Trophoblast cell (in vitro differentiated cells and primary cell): ENCODE measurements at regions not wholly inside any gene's neighbourhood (a gene's known extent, or its start where the extent isn't known, plus 50 kb on each side); places are given as distances from the start of the nearest gene placed in this dataset.

Experiments used
- DNase-seq, 2 donors: peaks; one replicate each; pipeline ENCODE4 v3.0.0-alpha.2; 2016
- H2AFZ ChIP-seq: 2 replicates; pipeline ENCODE4 v1.6.1; 2013; ENCODE audit warnings: low read length, moderate library complexity, mild to moderate bottlenecking; ENCODE audit not compliant: insufficient read depth, poor library complexity
- H2AK5ac ChIP-seq: 2 replicates; pipeline ENCODE4 v1.6.1; 2013; ENCODE audit warnings: mild to moderate bottlenecking, low read length
- H2BK120ac ChIP-seq: 2 replicates; pipeline ENCODE4 v1.6.1; 2013; ENCODE audit warnings: low read length, mild to moderate bottlenecking, moderate library complexity; ENCODE audit not compliant: insufficient read depth, poor library complexity
- H2BK12ac ChIP-seq: 2 replicates; pipeline ENCODE4 v1.6.1; 2013; ENCODE audit warnings: mild to moderate bottlenecking, low read length, moderate library complexity
- H2BK5ac ChIP-seq: 2 replicates; pipeline ENCODE4 v1.6.1; 2013; ENCODE audit warnings: low read length, low read depth, moderate library complexity, mild to moderate bottlenecking; ENCODE audit not compliant: poor library complexity
- H3K14ac ChIP-seq: 2 replicates; pipeline ENCODE4 v1.6.1; 2013; ENCODE audit warnings: mild to moderate bottlenecking, low read length
- H3K18ac ChIP-seq: 2 replicates; pipeline ENCODE4 v1.6.1; 2013; ENCODE audit warnings: mild to moderate bottlenecking, low read length
- H3K23ac ChIP-seq: 2 replicates; pipeline ENCODE4 v1.6.1; 2013; ENCODE audit warnings: low read length
- H3K27ac ChIP-seq: 2 replicates; pipeline ENCODE4 v1.5.1; 2013; ENCODE audit warnings: low read depth, mild to moderate bottlenecking, inconsistent platforms, low read length, moderate library complexity
- H3K27me3 ChIP-seq: 2 replicates; pipeline ENCODE4 v1.6.1; 2013; ENCODE audit warnings: inconsistent platforms, mild to moderate bottlenecking, low read length, moderate library complexity; ENCODE audit not compliant: insufficient read depth
- H3K36me3 ChIP-seq, 2 experiments: 1 replicate in 1 of 2; 2 replicates in 1 of 2; pipeline ENCODE4 v1.6.1; 2013; ENCODE audit warnings: low read length in 2 of 2, mild to moderate bottlenecking in 2 of 2, moderate library complexity in 1 of 2; ENCODE audit not compliant: insufficient read depth in 2 of 2, control insufficient read depth in 1 of 2
- H3K4ac ChIP-seq: 2 replicates; pipeline ENCODE4 v1.6.1; 2013; ENCODE audit warnings: low read depth, mild to moderate bottlenecking, low read length, moderate library complexity
- H3K4me1 ChIP-seq, 2 experiments: 1 replicate in 1 of 2; 2 replicates in 1 of 2; pipeline ENCODE4 v1.6.1; 2013; ENCODE audit warnings: low read length in 2 of 2, mild to moderate bottlenecking in 2 of 2, moderate library complexity in 1 of 2; ENCODE audit not compliant: insufficient read depth in 2 of 2, control insufficient read depth in 1 of 2
- H3K4me2 ChIP-seq: 2 replicates; pipeline ENCODE4 v1.6.1; 2013; ENCODE audit warnings: inconsistent platforms, mild to moderate bottlenecking, low read length, moderate library complexity
- H3K4me3 ChIP-seq: 2 replicates; pipeline ENCODE4 v1.5.1; 2013; ENCODE audit warnings: mild to moderate bottlenecking, low read depth, low read length, inconsistent platforms
- H3K79me1 ChIP-seq: one replicate; pipeline ENCODE4 v1.6.1; 2013; ENCODE audit warnings: low read length
- H3K79me2 ChIP-seq: 2 replicates; pipeline ENCODE4 v1.6.1; 2013; ENCODE audit warnings: low read length, mild to moderate bottlenecking; ENCODE audit not compliant: control insufficient read depth, insufficient read depth, poor library complexity
- H3K9ac ChIP-seq: 2 replicates; pipeline ENCODE4 v1.6.1; 2013; ENCODE audit warnings: mild to moderate bottlenecking, low read length
- H3K9me3 ChIP-seq: 2 replicates; pipeline ENCODE4 v1.6.1; 2013; ENCODE audit warnings: low read depth, mild to moderate bottlenecking, control low read depth, inconsistent platforms, low read length; ENCODE audit not compliant: insufficient read depth
- H4K12ac ChIP-seq: 2 replicates; pipeline ENCODE4 v1.6.1; 2013; ENCODE audit warnings: low read depth, mild to moderate bottlenecking, low read length, moderate library complexity
- H4K8ac ChIP-seq: 2 replicates; pipeline ENCODE4 v1.6.1; 2013; ENCODE audit warnings: low read depth, mild to moderate bottlenecking, low read length, moderate library complexity
- H4K91ac ChIP-seq: one replicate; pipeline ENCODE4 v1.6.1; 2013; ENCODE audit warnings: low read depth, mild to moderate bottlenecking, low read length, moderate library complexity
- WGBS: extraction: QIAGEN DNeasy Blood & Tissue Kit; methylation state at CpG from one replicate; pipeline ENCODE4 v1.1.7; 2013; ENCODE audit warnings: missing lambda C conversion rate; ENCODE audit not compliant: insufficient read length, insufficient coverage; ENCODE audit errors: extremely low coverage; 5-methylcytosine and 5-hydroxymethylcytosine counted together

GRCh38 chr6:145025488-145025887, 709.8 kb downstream of the EPM2A start:
- Histone ChIP-seq H3K79me1 (no peaks in the 10 kb centered on the region), H4K91ac (no peak overlapping the region), H3K9me3 (no peaks in the 10 kb centered on the region), H2AFZ (no peak overlapping the region), H2BK12ac (no peak overlapping the region), H2BK5ac (no peak overlapping the region), H2AK5ac (no peak overlapping the region), H3K4me1 (no peaks in the 10 kb centered on the region), H4K8ac (no peak overlapping the region), H3K18ac (no peak overlapping the region), H3K27me3 (no peaks in the 10 kb centered on the region), H2BK120ac (no peak overlapping the region), H3K79me2 (no peaks in the 10 kb centered on the region), H3K4me3 (no peak overlapping the region), H3K14ac (no peak overlapping the region), H3K4ac (no peak overlapping the region), H3K9ac (no peak overlapping the region), H3K27ac (no peak overlapping the region), H3K23ac (no peak overlapping the region), H3K36me3 (no peaks in the 10 kb centered on the region), H4K12ac (no peak overlapping the region), H3K4me2 (no peak overlapping the region)
- DNase-seq, result no peak
- WGBS, result no CpG with 5 or more reads among the region's 2 CpGs

GRCh38 chr6:145026267-145026679, 709.0 kb downstream of the EPM2A start:
- no peak overlapping the region for H3K9ac ChIP-seq
- H3K4me2 ChIP-seq, result no peak overlapping the region
- no peak overlapping the region for H2BK5ac ChIP-seq
- no peaks in the 10 kb centered on the region for H3K27me3 ChIP-seq
- DNase-seq, result no peak
- H3K79me1 ChIP-seq, result no peaks in the 10 kb centered on the region
- no peak overlapping the region for H3K27ac ChIP-seq
- H4K91ac ChIP-seq, result no peak overlapping the region
- H3K4ac ChIP-seq, result no peak overlapping the region
- H2BK120ac ChIP-seq, result no peak overlapping the region
- no peak overlapping the region for H3K4me3 ChIP-seq
- H4K8ac ChIP-seq, result no peak overlapping the region
- H4K12ac ChIP-seq, result no peak overlapping the region
- no peak overlapping the region for H3K23ac ChIP-seq
- H3K79me2 ChIP-seq, result no peaks in the 10 kb centered on the region
- no peak overlapping the region for H3K18ac ChIP-seq
- no peak overlapping the region for H2BK12ac ChIP-seq
- no peaks in the 10 kb centered on the region for H3K9me3 ChIP-seq
- H2AK5ac ChIP-seq, result no peak overlapping the region
- no peak overlapping the region for H2AFZ ChIP-seq
- no peak overlapping the region for H3K14ac ChIP-seq
- no peaks in the 10 kb centered on the region for H3K36me3 ChIP-seq
- no CpG with 5 or more reads among the region's 2 CpGs for WGBS
- no peaks in the 10 kb centered on the region for H3K4me1 ChIP-seq

- no peak overlapping the region for H3K14ac ChIP-seq
- H3K4ac ChIP-seq, result no peak overlapping the region
- no peak overlapping the region for H4K8ac ChIP-seq
- H2AK5ac ChIP-seq, result no peak overlapping the region
- no peak overlapping the region for H2BK120ac ChIP-seq
- no peaks in the 10 kb centered on the region for H3K36me3 ChIP-seq
- no peak overlapping the region for H3K4me2 ChIP-seq
- no peak overlapping the region for H3K23ac ChIP-seq
- no peak overlapping the region for H3K18ac ChIP-seq
- H3K27ac ChIP-seq, result no peak overlapping the region
- H2BK12ac ChIP-seq, result no peak overlapping the region
- H3K4me1 ChIP-seq, result no peaks in the 10 kb centered on the region
- H2AFZ ChIP-seq, result no peak overlapping the region
- H4K91ac ChIP-seq, result no peak overlapping the region
- no peak overlapping the region for H2BK5ac ChIP-seq
- peak; percentile 26 to 71 for DNase-seq
- no CpG with 5 or more reads among the region's 4 CpGs for WGBS
- no peaks in the 10 kb centered on the region for H3K9me3 ChIP-seq
- no peaks in the 10 kb centered on the region for H3K79me1 ChIP-seq
- H3K9ac ChIP-seq, result no peak overlapping the region
- H3K27me3 ChIP-seq, result no peaks in the 10 kb centered on the region
- no peak overlapping the region for H3K4me3 ChIP-seq
- H3K79me2 ChIP-seq, result no peaks in the 10 kb centered on the region
- H4K12ac ChIP-seq, result no peak overlapping the region
Measured at GRCh38 chr6:145028144-145028818, 707.0 kb downstream of the EPM2A start.

GRCh38 chr6:145031001-145031400, 704.3 kb downstream of the EPM2A start:
- Histone ChIP-seq H3K9ac (no peak overlapping the region), H4K91ac (no peak overlapping the region), H4K12ac (no peak overlapping the region), H3K36me3 (no peaks in the 10 kb centered on the region), H3K4me3 (no peak overlapping the region), H3K23ac (no peak overlapping the region), H3K27ac (no peak overlapping the region), H3K79me2 (no peaks in the 10 kb centered on the region), H3K4ac (no peak overlapping the region), H2AK5ac (no peak overlapping the region), H3K27me3 (no peaks in the 10 kb centered on the region), H2AFZ (no peak overlapping the region), H2BK12ac (no peak overlapping the region), H2BK120ac (no peak overlapping the region), H3K14ac (no peak overlapping the region), H3K9me3 (no peaks in the 10 kb centered on the region), H2BK5ac (no peak overlapping the region), H3K18ac (no peak overlapping the region), H3K79me1 (no peaks in the 10 kb centered on the region), H3K4me1 (no peaks in the 10 kb centered on the region), H4K8ac (no peak overlapping the region), H3K4me2 (no peak overlapping the region)
- no CpG with 5 or more reads among the region's 2 CpGs for WGBS
- DNase-seq, result no peak
